WI38 (cell line): ENCODE measurements at regions not wholly inside any gene's neighbourhood (a gene's known extent, or its start where the extent isn't known, plus 50 kb on each side); places are given as distances from the start of the nearest gene placed in this dataset.

Experiments
- H3K4me3 ChIP-seq: 2 replicates; pipeline ENCODE4 v1.5.1; 2011; ENCODE audit warnings: low read depth, mild to moderate bottlenecking, control low read depth, low read length
- TF ChIP-seq, protein P1 (sequence below): IDR thresholded peaks from 2 replicates; pipeline ENCODE4 v1.5.1; 2012; ENCODE audit warnings: low read depth, mild to moderate bottlenecking, control low read depth, low read length

DNA sequence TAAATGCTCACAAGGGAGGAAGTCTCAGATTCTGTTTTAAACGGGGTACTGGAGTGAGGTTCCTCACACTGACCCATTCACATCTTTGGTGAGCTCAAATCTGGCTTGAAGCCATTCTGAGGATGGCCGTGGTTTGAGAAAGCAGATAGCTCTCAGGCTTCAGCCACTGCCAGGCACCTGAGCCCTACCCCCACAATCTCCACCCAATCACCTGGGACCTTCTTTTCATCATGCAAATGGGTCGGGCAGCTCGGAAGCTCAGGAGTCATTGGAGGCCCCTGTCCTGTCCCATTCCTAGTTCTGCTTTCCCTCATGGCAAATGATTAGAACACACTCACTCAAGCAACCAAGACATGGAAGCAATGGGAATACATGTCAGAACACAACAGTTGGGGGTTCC lies 141.4 kb upstream of the ETS2 start:
- TF ChIP-seq, protein P1, sequence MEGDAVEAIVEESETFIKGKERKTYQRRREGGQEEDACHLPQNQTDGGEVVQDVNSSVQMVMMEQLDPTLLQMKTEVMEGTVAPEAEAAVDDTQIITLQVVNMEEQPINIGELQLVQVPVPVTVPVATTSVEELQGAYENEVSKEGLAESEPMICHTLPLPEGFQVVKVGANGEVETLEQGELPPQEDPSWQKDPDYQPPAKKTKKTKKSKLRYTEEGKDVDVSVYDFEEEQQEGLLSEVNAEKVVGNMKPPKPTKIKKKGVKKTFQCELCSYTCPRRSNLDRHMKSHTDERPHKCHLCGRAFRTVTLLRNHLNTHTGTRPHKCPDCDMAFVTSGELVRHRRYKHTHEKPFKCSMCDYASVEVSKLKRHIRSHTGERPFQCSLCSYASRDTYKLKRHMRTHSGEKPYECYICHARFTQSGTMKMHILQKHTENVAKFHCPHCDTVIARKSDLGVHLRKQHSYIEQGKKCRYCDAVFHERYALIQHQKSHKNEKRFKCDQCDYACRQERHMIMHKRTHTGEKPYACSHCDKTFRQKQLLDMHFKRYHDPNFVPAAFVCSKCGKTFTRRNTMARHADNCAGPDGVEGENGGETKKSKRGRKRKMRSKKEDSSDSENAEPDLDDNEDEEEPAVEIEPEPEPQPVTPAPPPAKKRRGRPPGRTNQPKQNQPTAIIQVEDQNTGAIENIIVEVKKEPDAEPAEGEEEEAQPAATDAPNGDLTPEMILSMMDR, result no peak
- H3K4me3 ChIP-seq, result no peak overlapping the region

DNA sequence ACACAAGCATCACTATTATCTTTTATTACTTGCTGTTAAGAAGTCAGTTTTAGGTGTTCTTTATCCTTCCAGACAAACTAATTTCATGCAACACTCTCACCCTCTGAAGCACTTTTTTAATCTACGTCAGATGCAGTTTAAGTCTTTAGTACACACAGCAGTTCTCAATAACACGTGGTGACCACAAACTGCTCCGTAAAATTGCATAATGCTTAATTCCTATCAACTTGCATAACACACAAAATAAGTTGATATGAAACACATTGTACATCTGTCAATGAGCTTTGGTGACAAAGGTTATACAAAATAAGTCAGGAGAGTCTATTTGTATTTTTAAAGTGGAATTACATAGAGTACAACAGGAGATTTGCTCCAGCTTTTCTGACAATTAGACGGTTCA lies 140.9 kb upstream of the ETS2 start:
- TF ChIP-seq, protein P1, result no peak
- H3K4me3 ChIP-seq, result no peak overlapping the region

DNA sequence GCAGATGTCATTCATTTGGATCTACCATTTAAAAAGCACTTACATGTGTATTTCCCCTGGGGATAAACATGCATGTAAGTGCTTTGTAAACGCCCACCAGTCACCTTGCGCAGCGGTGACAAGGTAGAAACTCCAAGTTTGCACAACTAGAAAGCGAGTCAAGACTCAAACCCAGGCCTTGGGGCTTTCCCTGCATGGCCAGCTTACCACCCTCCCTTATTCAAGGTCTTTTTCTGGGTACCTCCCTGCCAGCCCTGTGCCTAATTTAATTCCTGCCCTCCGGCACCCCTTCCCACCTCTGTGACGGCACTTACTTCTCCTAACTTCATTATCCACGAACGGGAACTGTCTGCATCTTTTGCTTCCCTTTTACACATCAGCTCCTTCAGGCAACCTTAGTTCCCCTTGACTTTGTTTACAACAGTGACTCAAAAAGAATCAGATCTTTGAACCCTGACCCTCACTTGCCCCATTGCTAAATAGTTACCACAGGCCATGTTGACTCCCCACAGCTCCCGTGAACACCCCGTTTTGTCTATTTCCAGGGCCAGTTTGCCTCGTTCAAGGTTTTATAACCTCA lies 138.3 kb upstream of the ETS2 start:
- TF ChIP-seq, protein P1, result no peak
- H3K4me3 ChIP-seq, result no peak overlapping the region

DNA sequence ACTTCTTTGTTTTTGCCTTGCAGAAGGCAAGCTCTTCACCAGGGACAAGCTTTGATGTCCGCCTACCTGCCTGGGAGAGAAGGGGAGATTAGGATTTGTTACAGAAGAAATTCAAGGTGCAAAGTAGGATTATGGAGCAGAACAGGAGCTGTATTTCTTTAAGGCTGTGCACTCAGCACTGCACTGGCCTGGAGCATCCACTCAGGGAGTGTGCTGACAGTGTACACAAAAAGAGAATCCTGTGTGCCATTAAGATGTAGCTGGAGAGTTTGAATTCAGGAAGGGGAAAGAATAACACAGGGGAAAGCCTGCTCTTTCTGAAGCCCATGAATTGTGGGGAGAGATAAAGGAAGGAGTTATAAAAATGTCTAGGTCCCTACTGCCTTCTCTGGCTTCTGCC lies 137.7 kb upstream of the ETS2 start:
- H3K4me3 ChIP-seq, result no peak overlapping the region
- TF ChIP-seq, protein P1, result no peak

DNA sequence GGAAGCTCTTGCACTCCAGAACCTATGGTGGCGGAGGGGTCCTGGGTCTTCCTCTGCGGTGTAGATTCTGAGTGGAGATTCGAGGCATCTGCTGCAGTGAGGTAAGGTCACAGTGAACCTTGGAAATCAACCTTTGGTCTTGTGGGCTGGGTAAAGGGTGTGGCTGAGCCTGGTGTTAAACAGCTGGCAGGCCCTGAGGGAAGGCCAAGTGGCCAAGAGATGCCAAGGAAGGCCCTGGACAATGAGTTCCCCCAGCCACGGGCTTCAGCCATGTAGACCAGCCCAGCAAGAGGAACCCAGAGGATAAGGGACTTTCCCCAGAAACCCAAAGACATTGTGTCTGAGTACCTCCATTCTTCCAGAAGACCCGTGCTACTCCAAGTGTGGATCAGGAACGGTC lies 137.2 kb upstream of the ETS2 start:
- H3K4me3 ChIP-seq, result no peak overlapping the region
- TF ChIP-seq, protein P1, result no peak

DNA sequence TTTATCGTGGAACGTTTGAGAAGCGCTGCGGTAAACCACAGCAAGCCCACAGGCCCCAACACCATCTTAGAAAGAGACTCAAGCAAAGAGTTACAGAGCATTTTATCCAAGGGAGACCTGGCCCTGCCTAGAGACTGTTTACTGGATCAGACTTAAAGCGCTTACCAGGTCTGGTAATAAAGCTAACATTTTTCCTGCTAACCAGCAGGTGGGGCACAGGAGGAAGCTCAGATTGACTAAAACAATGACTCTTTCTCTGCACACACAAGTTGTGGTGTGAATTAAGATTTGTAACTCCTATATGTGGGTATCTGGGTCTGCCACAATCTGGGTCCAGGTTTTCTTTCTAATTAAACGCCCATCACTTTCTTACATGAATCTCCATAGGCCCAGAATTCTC lies 136.5 kb upstream of the ETS2 start:
- TF ChIP-seq, protein P1, result no peak
- H3K4me3 ChIP-seq, result no peak overlapping the region

DNA sequence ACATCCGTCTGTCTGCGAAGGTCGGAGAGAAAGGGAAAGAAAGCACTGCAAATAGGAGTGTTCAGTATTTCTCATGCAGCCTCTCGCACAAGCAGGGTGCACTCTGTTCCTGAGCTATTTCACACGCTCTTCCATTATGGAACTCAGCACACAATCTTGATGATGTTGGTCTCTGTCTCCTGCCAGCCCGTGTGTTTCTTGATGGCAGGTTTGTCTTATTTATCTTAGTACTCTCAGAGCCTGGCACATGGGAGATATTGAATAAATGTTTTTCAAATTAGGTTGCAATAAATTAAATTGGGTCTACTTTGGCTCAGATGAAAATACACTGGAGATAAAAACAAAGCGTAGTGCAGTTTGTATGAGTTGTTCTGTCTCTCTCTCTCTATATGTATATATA lies 134.9 kb upstream of the ETS2 start:
- TF ChIP-seq, protein P1, result no peak

More for the DNA sequence above, 134.9 kb upstream of the ETS2 start:
- H3K4me3 ChIP-seq, result no peak overlapping the region
